ENCODE measurements at regions not wholly inside any gene's neighbourhood (a gene's known extent, or its start where the extent isn't known, plus 50 kb on each side); places are given as distances from the start of the nearest gene placed in this dataset.

- Histone ChIP-seq H3K27ac (ENCODE audit: low read depth, low read length) (no peak overlapping the region), H3K27me3 (ENCODE audit: insufficient read depth, low read length) (peaks cover 4% of the 10 kb centered on the region), H3K4me2 (ENCODE audit: insufficient read depth, low read length) (no peak overlapping the region), H3K79me2 (ENCODE audit: insufficient read depth, low read length) (no peaks in the 10 kb centered on the region), H2AFZ (ENCODE audit: low read length) (no peak overlapping the region), H3K9me3 (ENCODE audit: low read depth, low read length) (no peaks in the 10 kb centered on the region), H3K4me3 (ENCODE audit: insufficient read depth, low read length) (no peak overlapping the region), H4K20me1 (ENCODE audit: insufficient read depth, low read length) (no peaks in the 10 kb centered on the region), H3K36me3 (ENCODE audit: insufficient read depth, low read length) (no peaks in the 10 kb centered on the region), H3K4me1 (ENCODE audit: insufficient read depth, low read length) (no peaks in the 10 kb centered on the region)
- TF ChIP-seq CTCF (IDR thresholded peaks at IDR 0.05; ENCODE audit: extremely low read depth, low read depth, low read length), result no peak
- DNase-seq (ENCODE audit: insufficient read length, low spot score, missing footprints), result no peak
Observed at GRCh38 chr3:31220431-31220830, 312.3 kb upstream of the STT3B start.

- DNase-seq (ENCODE audit: insufficient read length, low spot score, missing footprints), result no peak
- no peaks in the 10 kb centered on the region for H3K4me1 ChIP-seq (ENCODE audit: insufficient read depth, low read length)
- H3K27ac ChIP-seq (ENCODE audit: low read depth, low read length), result no peak overlapping the region
- H3K27me3 ChIP-seq (ENCODE audit: insufficient read depth, low read length), result peaks cover 4% of the 10 kb centered on the region
- H2AFZ ChIP-seq (ENCODE audit: low read length), result no peak overlapping the region
- H3K4me2 ChIP-seq (ENCODE audit: insufficient read depth, low read length), result no peak overlapping the region
- no peak overlapping the region for H3K4me3 ChIP-seq (ENCODE audit: insufficient read depth, low read length)
- no peak for TF ChIP-seq CTCF (IDR thresholded peaks at IDR 0.05; ENCODE audit: extremely low read depth, low read depth, low read length)
- no peaks in the 10 kb centered on the region for H3K79me2 ChIP-seq (ENCODE audit: insufficient read depth, low read length)
- no peaks in the 10 kb centered on the region for H3K36me3 ChIP-seq (ENCODE audit: insufficient read depth, low read length)
- no peaks in the 10 kb centered on the region for H4K20me1 ChIP-seq (ENCODE audit: insufficient read depth, low read length)
- no peaks in the 10 kb centered on the region for H3K9me3 ChIP-seq (ENCODE audit: low read depth, low read length)
Observed at GRCh38 chr3:31223278-31223677, 309.4 kb upstream of the STT3B start.

GRCh38 chr3:31224936-31225335 lies 307.8 kb upstream of the STT3B start:
- Histone ChIP-seq H3K27ac (ENCODE audit: low read depth, low read length) (no peak overlapping the region), H3K4me2 (ENCODE audit: insufficient read depth, low read length) (no peak overlapping the region), H3K27me3 (ENCODE audit: insufficient read depth, low read length) (peaks cover 4% of the 10 kb centered on the region), H3K36me3 (ENCODE audit: insufficient read depth, low read length) (no peaks in the 10 kb centered on the region), H4K20me1 (ENCODE audit: insufficient read depth, low read length) (no peaks in the 10 kb centered on the region), H2AFZ (ENCODE audit: low read length) (no peak overlapping the region), H3K9me3 (ENCODE audit: low read depth, low read length) (no peaks in the 10 kb centered on the region), H3K4me1 (ENCODE audit: insufficient read depth, low read length) (no peaks in the 10 kb centered on the region), H3K4me3 (ENCODE audit: insufficient read depth, low read length) (no peak overlapping the region), H3K79me2 (ENCODE audit: insufficient read depth, low read length) (no peaks in the 10 kb centered on the region)
- DNase-seq (ENCODE audit: insufficient read length, low spot score, missing footprints), result no peak
- TF ChIP-seq CTCF (IDR thresholded peaks at IDR 0.05; ENCODE audit: extremely low read depth, low read depth, low read length), result no peak

- no peak overlapping the region for H3K4me2 ChIP-seq (ENCODE audit: insufficient read depth, low read length)
- H3K4me1 ChIP-seq (ENCODE audit: insufficient read depth, low read length), result no peaks in the 10 kb centered on the region
- H3K27me3 ChIP-seq (ENCODE audit: insufficient read depth, low read length), result peaks cover 4% of the 10 kb centered on the region
- H3K4me3 ChIP-seq (ENCODE audit: insufficient read depth, low read length), result no peak overlapping the region
- no peaks in the 10 kb centered on the region for H4K20me1 ChIP-seq (ENCODE audit: insufficient read depth, low read length)
- H3K9me3 ChIP-seq (ENCODE audit: low read depth, low read length), result no peaks in the 10 kb centered on the region
- DNase-seq (ENCODE audit: insufficient read length, low spot score, missing footprints), result no peak
- no peak for TF ChIP-seq CTCF (IDR thresholded peaks at IDR 0.05; ENCODE audit: extremely low read depth, low read depth, low read length)
- no peak overlapping the region for H2AFZ ChIP-seq (ENCODE audit: low read length)
- H3K79me2 ChIP-seq (ENCODE audit: insufficient read depth, low read length), result no peaks in the 10 kb centered on the region
- no peaks in the 10 kb centered on the region for H3K36me3 ChIP-seq (ENCODE audit: insufficient read depth, low read length)
- no peak overlapping the region for H3K27ac ChIP-seq (ENCODE audit: low read depth, low read length)
Observed at GRCh38 chr3:31225923-31226322, 306.8 kb upstream of the STT3B start.
